HUES6 (cell line): ENCODE measurements at regions not wholly inside any gene's neighbourhood (a gene's known extent, or its start where the extent isn't known, plus 50 kb on each side); places are given as distances from the start of the nearest gene placed in this dataset.

Source experiments
- H3K27ac ChIP-seq: 2 replicates; pipeline ENCODE4 v1.7.0; 2013; ENCODE audit warnings: low read depth, mild to moderate bottlenecking, low read length, inconsistent platforms
- H3K27me3 ChIP-seq: 2 replicates; pipeline ENCODE4 v1.6.1; 2013; ENCODE audit warnings: low read length; ENCODE audit not compliant: control insufficient read depth, insufficient read depth
- H3K36me3 ChIP-seq: 2 replicates; pipeline ENCODE4 v1.6.1; 2013; ENCODE audit warnings: low read length; ENCODE audit not compliant: control insufficient read depth, insufficient read depth
- H3K4me1 ChIP-seq: 2 replicates; pipeline ENCODE4 v1.6.1; 2013; ENCODE audit warnings: low read length; ENCODE audit not compliant: control insufficient read depth, insufficient read depth
- H3K4me3 ChIP-seq: 2 replicates; pipeline ENCODE4 v1.5.1; 2013; ENCODE audit warnings: low read depth, low read length
- H3K9ac ChIP-seq: one replicate; pipeline ENCODE4 v1.6.1; 2013; ENCODE audit warnings: mild to moderate bottlenecking, low read length
- H3K9me3 ChIP-seq: 2 replicates; pipeline ENCODE4 v1.6.1; 2013; ENCODE audit warnings: low read depth, low read length; ENCODE audit not compliant: control insufficient read depth, insufficient read depth

DNA sequence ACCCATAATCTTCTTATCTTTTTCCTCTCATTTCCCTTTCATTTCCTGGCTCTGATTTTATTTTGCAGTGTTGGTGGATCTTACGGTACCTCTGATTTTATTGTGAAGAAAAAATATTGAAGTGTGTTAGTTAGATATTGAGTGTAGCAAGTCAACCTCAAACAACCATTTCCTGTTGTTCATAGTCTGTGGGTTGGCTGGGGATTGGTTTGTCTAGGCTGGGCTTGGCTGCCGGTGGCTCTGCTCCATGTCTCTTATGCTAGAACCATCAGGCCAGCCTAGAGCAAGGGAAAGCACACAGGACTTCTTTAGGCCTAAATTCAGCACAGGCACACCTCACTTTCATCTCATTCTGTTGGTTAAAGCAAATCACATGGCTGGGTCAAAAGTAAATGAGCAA lies 383.1 kb upstream of the LCORL start:
- Histone ChIP-seq H3K4me1 (no peaks in the 10 kb centered on the region), H3K27me3 (no peaks in the 10 kb centered on the region), H3K4me3 (no peak overlapping the region), H3K9ac (no peak overlapping the region), H3K9me3 (no peaks in the 10 kb centered on the region), H3K27ac (no peak overlapping the region), H3K36me3 (no peaks in the 10 kb centered on the region)

DNA sequence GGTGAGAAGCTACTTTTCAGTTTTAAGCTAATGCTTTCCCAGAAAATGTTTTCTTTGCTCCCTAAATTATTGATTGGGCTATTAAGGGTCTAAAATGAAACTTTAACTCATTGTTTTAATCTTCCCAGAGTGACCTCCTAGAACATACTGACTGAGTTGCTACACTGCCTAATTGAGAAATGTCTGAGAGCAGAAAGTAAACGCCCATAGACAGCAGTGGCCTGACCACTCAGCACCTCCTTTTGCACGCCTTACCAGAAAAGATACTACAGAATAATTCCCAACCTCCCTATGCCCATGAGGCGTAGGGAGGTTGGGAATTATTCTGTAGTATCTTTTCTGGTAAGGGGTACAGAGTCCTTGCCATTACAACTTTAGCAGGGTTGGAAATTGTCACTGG lies 381.8 kb upstream of the LCORL start:
- Histone ChIP-seq H3K36me3 (no peaks in the 10 kb centered on the region), H3K4me1 (peaks cover 5% of the 10 kb centered on the region; the same call in 1 of the 2 replicates), H3K9me3 (no peaks in the 10 kb centered on the region), H3K4me3 (no peak overlapping the region), H3K27ac (no peak overlapping the region), H3K9ac (no peak overlapping the region), H3K27me3 (no peaks in the 10 kb centered on the region)

DNA sequence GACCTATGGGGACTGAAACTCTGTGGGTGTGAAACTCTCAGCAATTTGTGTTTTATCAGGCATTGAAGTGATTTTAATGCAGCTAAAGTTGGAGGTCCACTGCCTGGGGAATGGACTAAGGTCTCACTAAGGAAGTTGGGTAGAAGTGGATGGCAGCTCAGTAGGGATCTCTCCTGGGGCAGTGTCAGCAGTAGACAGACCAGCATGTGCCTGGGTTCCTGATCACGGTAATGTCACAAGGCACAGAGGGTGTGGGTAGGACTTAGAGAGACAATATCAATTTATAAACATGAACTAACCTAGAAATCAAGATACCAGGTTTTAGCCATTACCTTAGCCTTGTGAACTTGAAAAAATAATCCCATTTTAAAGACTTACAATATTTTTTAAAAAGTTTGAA lies 380.3 kb upstream of the LCORL start:
- Histone ChIP-seq H3K4me1 (peaks cover 5% of the 10 kb centered on the region; the same call in 1 of the 2 replicates), H3K27ac (no peak overlapping the region), H3K36me3 (no peaks in the 10 kb centered on the region), H3K9me3 (no peaks in the 10 kb centered on the region), H3K4me3 (no peak overlapping the region), H3K27me3 (no peaks in the 10 kb centered on the region), H3K9ac (no peak overlapping the region)

DNA sequence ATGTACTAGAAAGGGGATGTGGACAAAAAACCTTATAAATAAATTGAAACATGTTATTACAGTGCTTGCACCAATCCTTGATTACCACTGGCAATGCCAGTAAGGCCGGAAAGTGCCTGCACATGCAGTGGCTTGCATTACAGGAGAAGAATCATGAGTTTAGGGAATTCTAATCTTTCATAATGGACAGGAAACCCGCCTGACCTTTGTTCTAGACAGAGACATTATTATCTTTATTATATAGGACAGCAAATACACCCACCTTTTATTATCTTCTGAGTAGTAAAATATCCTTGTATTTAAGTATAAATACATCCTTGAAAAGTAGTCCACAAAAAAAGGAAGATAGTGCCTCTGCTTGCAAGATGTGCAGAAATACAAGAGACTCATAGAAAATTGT lies 379.9 kb upstream of the LCORL start:
- Histone ChIP-seq H3K36me3 (no peaks in the 10 kb centered on the region), H3K27ac (no peak overlapping the region), H3K4me3 (no peak overlapping the region), H3K9me3 (no peaks in the 10 kb centered on the region), H3K9ac (no peak overlapping the region), H3K4me1 (peaks cover 5% of the 10 kb centered on the region; the same call in 1 of the 2 replicates), H3K27me3 (no peaks in the 10 kb centered on the region)

DNA sequence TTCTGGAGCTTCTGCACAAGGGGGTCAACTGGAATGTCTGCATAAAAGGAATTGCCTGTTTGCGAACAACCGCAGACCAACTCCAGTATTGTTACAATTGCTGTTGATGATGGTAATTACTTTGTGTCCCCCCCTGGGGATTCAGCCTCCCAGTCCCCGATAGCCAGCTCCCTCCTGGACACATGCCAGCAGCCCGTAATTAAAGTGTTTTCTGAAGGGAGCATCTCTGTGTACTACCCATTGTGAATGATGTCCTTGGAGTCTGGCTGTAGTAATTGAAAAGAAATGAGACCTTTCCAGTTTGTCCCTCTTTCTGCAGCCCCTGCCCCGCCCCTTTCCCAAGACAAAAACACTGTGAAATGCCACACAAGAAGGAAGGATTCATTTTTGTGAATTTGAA lies 377.1 kb upstream of the LCORL start:
- no peaks in the 10 kb centered on the region for H3K9me3 ChIP-seq
- H3K36me3 ChIP-seq = no peaks in the 10 kb centered on the region
- H3K9ac ChIP-seq = no peak overlapping the region
- no peak overlapping the region for H3K27ac ChIP-seq
- H3K4me1 ChIP-seq = peaks cover 5% of the 10 kb centered on the region; the same call in 1 of the 2 replicates
- no peak overlapping the region for H3K4me3 ChIP-seq
- H3K27me3 ChIP-seq = no peaks in the 10 kb centered on the region

DNA sequence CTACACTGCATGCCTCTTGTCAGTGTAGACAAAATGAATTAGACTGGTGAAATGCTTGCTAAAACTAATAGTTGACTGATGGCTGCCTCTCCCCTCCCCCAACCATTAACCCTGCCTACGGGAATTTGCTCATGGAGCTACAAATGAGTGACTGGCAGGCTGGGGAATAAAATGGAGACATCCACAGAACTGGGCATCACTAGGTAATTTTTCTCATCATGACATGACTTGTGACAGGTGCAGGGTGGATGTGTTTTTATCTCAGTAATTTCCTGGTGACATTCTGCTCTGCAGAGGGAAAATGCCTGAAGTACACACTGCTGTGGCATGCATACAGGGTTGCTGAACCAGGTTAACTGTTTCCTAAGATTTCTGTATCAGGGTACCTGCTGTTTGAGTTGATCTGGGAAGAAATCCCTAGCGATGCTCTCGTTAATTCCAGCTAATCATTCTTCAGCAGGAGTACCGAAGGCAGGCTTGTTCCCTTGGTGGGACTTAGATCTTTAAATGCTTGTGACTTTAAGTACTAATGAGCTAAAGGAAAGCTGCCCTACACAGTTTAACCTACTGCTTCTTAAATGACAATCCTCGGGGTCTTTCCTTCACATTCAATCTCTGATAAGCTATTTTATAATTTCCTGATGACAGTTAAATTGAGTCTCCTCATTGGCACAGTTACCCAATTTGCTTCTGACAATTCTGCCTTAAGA lies 376.3 kb upstream of the LCORL start:
- H3K27me3 ChIP-seq = no peaks in the 10 kb centered on the region
- peaks cover 5% of the 10 kb centered on the region; the same call in 1 of the 2 replicates for H3K4me1 ChIP-seq
- no peaks in the 10 kb centered on the region for H3K36me3 ChIP-seq
- no peak overlapping the region for H3K27ac ChIP-seq
- H3K9me3 ChIP-seq = no peaks in the 10 kb centered on the region
- no peak overlapping the region for H3K4me3 ChIP-seq
- no peak overlapping the region for H3K9ac ChIP-seq

DNA sequence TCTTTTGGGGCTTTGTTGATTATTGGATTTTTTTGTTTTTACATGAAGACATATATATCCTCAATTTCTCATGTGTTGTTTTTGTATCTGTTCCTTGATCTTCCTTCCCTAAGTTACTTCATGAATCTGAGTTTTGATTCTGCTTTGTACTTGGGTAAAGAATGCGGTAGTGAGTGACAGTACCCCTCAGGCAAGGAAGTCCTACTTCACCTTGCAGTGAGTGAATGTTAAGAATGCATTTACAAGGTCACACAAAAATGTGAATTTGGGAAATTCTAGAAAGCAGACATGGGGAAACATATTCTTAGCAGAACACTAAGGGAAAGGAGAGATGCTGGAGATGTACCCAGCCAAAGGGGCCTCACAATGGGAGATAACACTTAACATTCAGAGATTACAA lies 373.1 kb upstream of the LCORL start:
- H3K4me3 ChIP-seq = no peak overlapping the region
- no peaks in the 10 kb centered on the region for H3K36me3 ChIP-seq

DNA sequence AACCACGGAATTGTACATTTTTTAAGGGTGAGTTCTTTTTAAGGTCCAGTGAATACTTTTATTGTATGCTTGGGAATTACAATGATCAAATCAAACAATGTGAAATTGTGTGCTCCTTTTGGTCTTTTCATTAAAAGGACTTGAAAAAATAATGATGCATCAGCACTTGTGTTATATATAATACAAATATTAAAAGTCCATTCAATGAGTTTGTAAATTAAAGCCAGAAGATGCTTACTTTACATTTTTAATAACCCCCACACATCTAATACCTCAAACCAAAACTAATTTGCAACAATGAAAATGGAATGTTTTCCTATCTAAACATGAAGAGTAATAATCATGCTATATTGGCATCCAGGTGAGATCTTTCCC lies 369.8 kb upstream of the LCORL start:
- no peak overlapping the region for H3K4me3 ChIP-seq
- H3K27ac ChIP-seq = no peak overlapping the region
- no peaks in the 10 kb centered on the region for H3K36me3 ChIP-seq
- H3K27me3 ChIP-seq = no peaks in the 10 kb centered on the region
- H3K4me1 ChIP-seq = peaks cover 6% of the 10 kb centered on the region; the same call in 1 of the 2 replicates
- no peak overlapping the region for H3K9ac ChIP-seq
- no peaks in the 10 kb centered on the region for H3K9me3 ChIP-seq

More for the DNA sequence above, 373.1 kb upstream of the LCORL start:
- no peak overlapping the region for H3K9ac ChIP-seq
- H3K27ac ChIP-seq = no peak overlapping the region
- no peaks in the 10 kb centered on the region for H3K27me3 ChIP-seq
- no peaks in the 10 kb centered on the region for H3K9me3 ChIP-seq
- H3K4me1 ChIP-seq = peaks cover 11% of the 10 kb centered on the region; the same call in 1 of the 2 replicates

DNA sequence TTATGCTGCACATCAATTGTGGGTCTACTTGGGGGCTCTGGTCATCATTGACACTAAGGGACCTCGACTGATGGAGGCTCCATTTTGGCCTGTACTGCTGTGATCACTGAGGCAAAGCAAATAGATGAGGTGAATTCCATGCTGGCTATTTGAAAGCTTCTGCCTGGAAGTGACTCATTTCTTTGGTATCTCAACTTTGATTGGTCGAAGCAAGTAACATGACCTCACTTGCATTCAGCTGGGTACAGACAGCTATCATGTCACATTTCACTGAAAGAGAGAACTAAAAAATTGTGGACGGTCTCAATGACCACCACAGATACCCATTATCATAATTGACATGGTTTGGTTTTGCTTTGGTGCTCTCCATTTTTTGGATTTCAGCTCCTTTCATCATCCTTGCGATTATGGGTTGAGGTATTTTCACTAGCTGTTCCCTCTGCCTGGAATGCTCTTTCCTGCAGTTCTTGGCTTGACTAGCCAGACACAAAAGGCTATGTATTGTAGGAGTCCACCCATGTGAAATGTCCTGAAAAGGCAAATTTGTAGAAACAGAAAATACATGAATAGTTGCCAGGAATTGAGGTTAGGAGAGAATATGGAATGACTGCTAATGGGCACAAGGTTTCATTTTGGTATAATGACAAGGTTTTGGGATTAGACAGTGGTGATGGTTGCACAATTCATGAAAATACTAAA lies 369.2 kb upstream of the LCORL start:
- no peaks in the 10 kb centered on the region for H3K36me3 ChIP-seq
- H3K4me3 ChIP-seq = no peak overlapping the region
- no peaks in the 10 kb centered on the region for H3K27me3 ChIP-seq
- no peak overlapping the region for H3K9ac ChIP-seq
- H3K9me3 ChIP-seq = no peaks in the 10 kb centered on the region
- no peak overlapping the region for H3K27ac ChIP-seq
- H3K4me1 ChIP-seq = peaks cover 6% of the 10 kb centered on the region; the same call in 1 of the 2 replicates

DNA sequence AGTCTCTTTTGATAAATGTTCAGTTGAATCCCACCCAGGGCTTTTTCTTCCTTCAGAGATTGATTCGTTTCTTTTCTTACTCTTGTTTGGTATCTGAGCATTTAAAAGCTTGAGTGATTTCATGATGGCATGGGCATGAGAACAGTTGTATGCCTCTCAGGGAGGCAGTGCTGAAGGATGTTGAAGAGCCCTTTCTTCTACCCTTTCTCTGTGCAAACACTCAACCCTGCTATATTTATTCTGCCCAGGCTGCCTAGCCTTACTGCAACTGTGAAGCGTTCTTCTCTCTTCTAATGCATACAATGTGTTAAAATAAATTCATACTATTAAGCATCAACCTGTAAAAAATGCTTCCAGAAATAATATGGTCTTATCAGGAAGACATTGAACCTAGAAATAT lies 367.6 kb upstream of the LCORL start:
- H3K27me3 ChIP-seq = no peaks in the 10 kb centered on the region
- peaks cover 6% of the 10 kb centered on the region; the same call in 1 of the 2 replicates for H3K4me1 ChIP-seq
- H3K36me3 ChIP-seq = no peaks in the 10 kb centered on the region
- H3K4me3 ChIP-seq = no peak overlapping the region
- no peak overlapping the region for H3K27ac ChIP-seq
- H3K9me3 ChIP-seq = peaks cover 3% of the 10 kb centered on the region; the same call in 1 of the 2 replicates
- no peak overlapping the region for H3K9ac ChIP-seq

DNA sequence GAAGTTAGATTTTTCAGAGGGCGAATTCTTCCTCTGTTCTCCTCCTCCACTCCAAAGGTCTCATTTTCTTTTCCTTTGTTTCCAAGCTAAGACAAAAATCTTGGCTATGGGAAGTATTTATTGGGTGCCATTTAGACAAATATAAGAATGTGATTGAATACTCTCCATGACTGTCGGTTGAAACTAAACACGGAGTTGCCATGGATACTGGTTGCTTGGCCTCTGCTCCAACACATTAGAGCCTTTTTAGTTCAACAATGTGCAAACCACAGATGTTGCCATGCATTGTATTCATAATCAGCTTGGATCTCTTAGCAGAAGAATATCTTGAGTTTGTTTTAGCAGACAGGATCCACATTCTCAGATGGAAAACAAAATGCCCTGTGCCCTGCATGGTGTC lies 366.5 kb upstream of the LCORL start:
- Histone ChIP-seq H3K9ac (no peak overlapping the region), H3K9me3 (peaks cover 3% of the 10 kb centered on the region; the same call in 1 of the 2 replicates), H3K27me3 (no peaks in the 10 kb centered on the region), H3K4me3 (no peak overlapping the region), H3K36me3 (no peaks in the 10 kb centered on the region), H3K27ac (no peak overlapping the region), H3K4me1 (peaks cover 6% of the 10 kb centered on the region; the same call in 1 of the 2 replicates)
